ENCODE measurements at regions not wholly inside any gene's neighbourhood (a gene's known extent, or its start where the extent isn't known, plus 50 kb on each side); places are given as distances from the start of the nearest gene placed in this dataset.
A peak's percentile ranks its signal among the peaks of the same experiment; 100 is the strongest.

DNA sequence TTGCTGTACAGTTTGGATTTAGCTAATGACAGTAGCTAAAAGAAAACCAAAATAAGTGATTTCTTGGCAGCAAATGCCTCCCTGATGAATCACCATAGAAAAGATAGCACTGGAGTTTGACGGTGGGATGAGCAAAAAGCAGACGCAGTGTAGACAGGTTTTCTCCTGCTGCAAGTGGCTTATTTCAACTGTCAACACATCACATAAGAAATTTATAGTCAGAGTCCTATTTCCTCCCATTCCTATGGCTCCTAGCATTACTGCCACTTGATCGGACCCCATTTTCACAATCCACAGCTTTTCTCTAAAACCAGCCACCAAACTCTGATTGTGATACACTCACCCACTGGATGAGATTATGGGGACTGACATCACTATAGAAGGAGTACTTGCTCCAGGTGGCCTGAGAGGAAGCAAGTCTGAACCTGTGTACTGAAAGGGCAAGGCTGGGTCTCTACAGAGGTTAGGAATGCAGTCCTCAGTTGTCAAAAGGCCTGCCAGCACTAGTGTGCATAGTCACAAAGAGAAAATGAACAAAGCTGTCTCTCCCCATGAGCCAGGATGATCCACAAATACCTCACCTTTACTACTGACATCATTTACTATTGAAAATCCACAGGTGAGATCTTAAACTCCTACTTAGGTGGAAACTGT, 359.8 kb downstream of the LTN1 start:
- H3K79me2 ChIP-seq (ENCODE audit: control insufficient read depth, insufficient read depth, low read length): no peaks in the 10 kb centered on the region
- ChIA-PET CTCF (interaction anchor here (1.2 to 2.6 kb wide), 7 partner anchors 8 to 294 kb away, joined by 3 to 11 read pairs (median 3); no protein-coding TSS in a partner anchor), POLR2A (no interaction called here)
- TF ChIP-seq EZH2 (IDR thresholded peaks at IDR 0.05; ENCODE audit: borderline replicate concordance, low read depth, low read length, severe bottlenecking) (no peak), GATA2 (IDR thresholded peaks at IDR 0.05; ENCODE audit: insufficient read depth, insufficient read length, low read depth, low read length) (peak; percentile 42), FOS (IDR thresholded peaks at IDR 0.05; ENCODE audit: borderline replicate concordance, insufficient read depth, low read length) (peak; percentile 71), JUN (IDR thresholded peaks at IDR 0.05; ENCODE audit: borderline replicate concordance, insufficient read depth, insufficient read length, low read depth) (peak; percentile 36), POLR2AphosphoS5 (IDR thresholded peaks at IDR 0.05; ENCODE audit: insufficient read depth, low read depth, low read length) (no peak)
- no TSS peak for BruUV-seq (replicated peaks)
- H3K9ac ChIP-seq (replicated peaks; ENCODE audit: extremely low read depth, insufficient read depth, low read length): peak overlapping the region; percentile 74
- peak overlapping the region; percentile 42 for H3K4me2 ChIP-seq (ENCODE audit: insufficient read depth, low read length)
- no peaks in the 10 kb centered on the region for H3K36me3 ChIP-seq (ENCODE audit: control insufficient read depth in 2 of 2, extremely low read depth in 1 of 2, insufficient read depth in 2 of 2, low read length in 2 of 2)
- H4K20me1 ChIP-seq (replicated peaks; ENCODE audit: control insufficient read depth, extremely low read depth, insufficient read depth, low read length): no peaks in the 10 kb centered on the region
- intact Hi-C loops (cut with micrococcal nuclease) (loop anchor here (1.0 kb wide), 1 partner anchor 349 kb away; no protein-coding TSS in a partner anchor), dilution Hi-C loops (cut with MboI; ENCODE audit: extremely low pct_ligation_motif_present, low sequenced_read_pairs) (no loop called here)
- peaks cover 58% of the 10 kb centered on the region for H3K4me1 ChIP-seq (ENCODE audit: control insufficient read depth, extremely low read depth, insufficient read depth, low read length)
- H3K9me1 ChIP-seq (replicated peaks; ENCODE audit: control insufficient read depth, extremely low read depth, insufficient read depth, low read length): no peaks in the 10 kb centered on the region
- FAIRE-seq (peak; percentile 31), DNase-seq (ENCODE audit: low read depth, low spot score) (peak; percentile 58)
- peak overlapping the region; percentile 97 for H3K27ac ChIP-seq (ENCODE audit: insufficient read depth, low read depth, low read length)
- H3K9me3 ChIP-seq (replicated peaks; ENCODE audit: control insufficient read depth, insufficient read depth, low read length): no peaks in the 10 kb centered on the region
- no peak overlapping the region for H2AFZ ChIP-seq (ENCODE audit: low read depth, low read length)
- H3K27me3 ChIP-seq (ENCODE audit: control insufficient read depth in 2 of 2, insufficient read depth in 2 of 2, low read length in 2 of 2): no peaks in the 10 kb centered on the region
- no peak overlapping the region for H3K4me3 ChIP-seq (replicated peaks in 1 of 3; ENCODE audit: insufficient read depth in 1 of 3, low read depth in 1 of 3, low read length in 3 of 3)

DNA sequence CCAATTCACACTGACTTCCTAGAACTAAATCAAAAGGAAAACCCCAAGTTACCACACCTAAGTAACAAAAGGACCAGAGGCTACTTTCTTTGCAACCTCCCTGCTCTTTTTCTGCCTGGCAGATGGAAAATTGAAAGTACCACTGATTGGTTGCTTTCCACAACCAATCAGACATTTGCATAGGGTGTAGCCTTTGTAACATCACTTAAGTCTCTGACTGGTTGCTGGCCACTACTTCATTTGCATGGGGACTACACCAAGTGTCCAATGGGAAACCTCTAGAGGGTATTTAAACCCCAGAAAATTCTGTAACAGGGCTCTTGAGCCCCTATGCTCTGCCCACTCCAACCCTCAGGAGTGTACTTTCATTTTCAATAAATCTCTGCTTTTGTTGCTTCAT, 365.0 kb downstream of the LTN1 start:
- no peak overlapping the region for H3K4me2 ChIP-seq (ENCODE audit: insufficient read depth, low read length)
- no peak overlapping the region for H3K27ac ChIP-seq (ENCODE audit: insufficient read depth, low read depth, low read length)
- TF ChIP-seq FOS (IDR thresholded peaks at IDR 0.05; ENCODE audit: borderline replicate concordance, insufficient read depth, low read length) (no peak), EZH2 (IDR thresholded peaks at IDR 0.05; ENCODE audit: borderline replicate concordance, low read depth, low read length, severe bottlenecking) (no peak), POLR2A (IDR thresholded peaks at IDR 0.05; ENCODE audit: low read depth, low read length) (no peak), JUN (IDR thresholded peaks at IDR 0.05; ENCODE audit: borderline replicate concordance, insufficient read depth, insufficient read length, low read depth) (no peak), POLR2AphosphoS5 (IDR thresholded peaks at IDR 0.05; ENCODE audit: insufficient read depth, low read depth, low read length) (no peak), MYC (IDR thresholded peaks at IDR 0.05; ENCODE audit: low read depth, low read length) (no peak), GATA2 (IDR thresholded peaks at IDR 0.05; ENCODE audit: insufficient read depth, insufficient read length, low read depth, low read length) (no peak)
- TF ChIP-seq, protein P1, sequence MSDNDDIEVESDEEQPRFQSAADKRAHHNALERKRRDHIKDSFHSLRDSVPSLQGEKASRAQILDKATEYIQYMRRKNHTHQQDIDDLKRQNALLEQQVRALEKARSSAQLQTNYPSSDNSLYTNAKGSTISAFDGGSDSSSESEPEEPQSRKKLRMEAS (IDR thresholded peaks at IDR 0.05; ENCODE audit: insufficient read depth, insufficient read length): no peak
- TF ChIP-seq, protein P2, sequence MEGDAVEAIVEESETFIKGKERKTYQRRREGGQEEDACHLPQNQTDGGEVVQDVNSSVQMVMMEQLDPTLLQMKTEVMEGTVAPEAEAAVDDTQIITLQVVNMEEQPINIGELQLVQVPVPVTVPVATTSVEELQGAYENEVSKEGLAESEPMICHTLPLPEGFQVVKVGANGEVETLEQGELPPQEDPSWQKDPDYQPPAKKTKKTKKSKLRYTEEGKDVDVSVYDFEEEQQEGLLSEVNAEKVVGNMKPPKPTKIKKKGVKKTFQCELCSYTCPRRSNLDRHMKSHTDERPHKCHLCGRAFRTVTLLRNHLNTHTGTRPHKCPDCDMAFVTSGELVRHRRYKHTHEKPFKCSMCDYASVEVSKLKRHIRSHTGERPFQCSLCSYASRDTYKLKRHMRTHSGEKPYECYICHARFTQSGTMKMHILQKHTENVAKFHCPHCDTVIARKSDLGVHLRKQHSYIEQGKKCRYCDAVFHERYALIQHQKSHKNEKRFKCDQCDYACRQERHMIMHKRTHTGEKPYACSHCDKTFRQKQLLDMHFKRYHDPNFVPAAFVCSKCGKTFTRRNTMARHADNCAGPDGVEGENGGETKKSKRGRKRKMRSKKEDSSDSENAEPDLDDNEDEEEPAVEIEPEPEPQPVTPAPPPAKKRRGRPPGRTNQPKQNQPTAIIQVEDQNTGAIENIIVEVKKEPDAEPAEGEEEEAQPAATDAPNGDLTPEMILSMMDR (IDR thresholded peaks at IDR 0.05; ENCODE audit: extremely low read depth in 1 of 2, insufficient read depth in 1 of 2, low read depth in 1 of 2, low read length in 2 of 2): no peak
- H4K20me1 ChIP-seq (replicated peaks; ENCODE audit: control insufficient read depth, extremely low read depth, insufficient read depth, low read length): no peaks in the 10 kb centered on the region
- no peaks in the 10 kb centered on the region for H3K36me3 ChIP-seq (ENCODE audit: control insufficient read depth in 2 of 2, extremely low read depth in 1 of 2, insufficient read depth in 2 of 2, low read length in 2 of 2)
- no peak overlapping the region for H3K4me3 ChIP-seq (replicated peaks in 1 of 3; ENCODE audit: insufficient read depth in 1 of 3, low read depth in 1 of 3, low read length in 3 of 3)
- no peak overlapping the region for H2AFZ ChIP-seq (ENCODE audit: low read depth, low read length)
- H3K9me1 ChIP-seq (replicated peaks; ENCODE audit: control insufficient read depth, extremely low read depth, insufficient read depth, low read length): no peaks in the 10 kb centered on the region
- no peaks in the 10 kb centered on the region for H3K79me2 ChIP-seq (ENCODE audit: control insufficient read depth, insufficient read depth, low read length)
- intact Hi-C loops (cut with micrococcal nuclease) (no loop called here), dilution Hi-C loops (cut with MboI; ENCODE audit: extremely low pct_ligation_motif_present, low sequenced_read_pairs) (no loop called here)
- no TSS peak for BruUV-seq (replicated peaks)
- ChIA-PET POLR2A (no interaction called here), CTCF (no interaction called here)
- H3K27me3 ChIP-seq (ENCODE audit: control insufficient read depth in 2 of 2, insufficient read depth in 2 of 2, low read length in 2 of 2): no peaks in the 10 kb centered on the region
- FAIRE-seq (no peak), DNase-seq (ENCODE audit: low read depth, low spot score) (no peak)
- H3K4me1 ChIP-seq (ENCODE audit: control insufficient read depth, extremely low read depth, insufficient read depth, low read length): peaks cover 10% of the 10 kb centered on the region
- H3K9me3 ChIP-seq (replicated peaks; ENCODE audit: control insufficient read depth, insufficient read depth, low read length): no peaks in the 10 kb centered on the region
- H3K9ac ChIP-seq (replicated peaks; ENCODE audit: extremely low read depth, insufficient read depth, low read length): no peak overlapping the region
